ENCODE measurements at regions not wholly inside any gene's neighbourhood (a gene's known extent, or its start where the extent isn't known, plus 50 kb on each side); places are given as distances from the start of the nearest gene placed in this dataset.

DNA sequence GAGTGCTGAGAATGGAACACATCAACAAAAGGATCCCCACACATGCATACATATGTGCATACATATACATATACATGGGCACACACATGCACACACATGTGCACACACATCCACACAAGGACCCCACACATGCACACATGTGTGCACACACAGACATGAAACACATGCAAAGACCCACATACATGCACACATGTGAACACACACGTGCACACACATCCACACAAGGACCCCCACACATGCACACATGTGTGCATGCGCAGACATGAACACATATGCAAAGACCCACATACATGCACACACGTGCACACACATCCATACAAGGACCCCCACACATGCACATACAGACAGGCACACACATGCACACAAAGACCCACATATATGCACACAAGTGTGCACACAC lies 104.4 kb upstream of the ADARB2 start:
- no peak overlapping the region for H4K5ac ChIP-seq (ENCODE audit: insufficient read length, low read depth, low read length)
- H3K18ac ChIP-seq (ENCODE audit: insufficient read length, low read depth, low read length), result no peak overlapping the region
- Mint-ChIP-seq H3K27me3 (ENCODE audit: low read depth) (peaks cover 2% of the 10 kb centered on the region; the same call in 1 of the 2 replicates), H3K9me3 (peaks cover 0 to 3% of the 10 kb centered on the region in 2 experiments; a peak in 2 of 5 replicates), H3K4me3 (no peak overlapping the region), H3K27ac (no peak overlapping the region), H3K36me3 (ENCODE audit: insufficient read depth in 1 of 3, low read depth in 3 of 3) (no peaks in the 10 kb centered on the region), H3K4me1 (no peaks in the 10 kb centered on the region)
- H3K23ac ChIP-seq (ENCODE audit: insufficient read length, low read depth, low read length), result no peak overlapping the region
- H3K56ac ChIP-seq (ENCODE audit: insufficient read length, low read depth, low read length), result no peak overlapping the region
- H2BK5ac ChIP-seq (ENCODE audit: insufficient read length, low read length), result no peak overlapping the region
- no peak overlapping the region for H4K91ac ChIP-seq (ENCODE audit: insufficient read length, low read depth, low read length)
- TF ChIP-seq, protein P1, sequence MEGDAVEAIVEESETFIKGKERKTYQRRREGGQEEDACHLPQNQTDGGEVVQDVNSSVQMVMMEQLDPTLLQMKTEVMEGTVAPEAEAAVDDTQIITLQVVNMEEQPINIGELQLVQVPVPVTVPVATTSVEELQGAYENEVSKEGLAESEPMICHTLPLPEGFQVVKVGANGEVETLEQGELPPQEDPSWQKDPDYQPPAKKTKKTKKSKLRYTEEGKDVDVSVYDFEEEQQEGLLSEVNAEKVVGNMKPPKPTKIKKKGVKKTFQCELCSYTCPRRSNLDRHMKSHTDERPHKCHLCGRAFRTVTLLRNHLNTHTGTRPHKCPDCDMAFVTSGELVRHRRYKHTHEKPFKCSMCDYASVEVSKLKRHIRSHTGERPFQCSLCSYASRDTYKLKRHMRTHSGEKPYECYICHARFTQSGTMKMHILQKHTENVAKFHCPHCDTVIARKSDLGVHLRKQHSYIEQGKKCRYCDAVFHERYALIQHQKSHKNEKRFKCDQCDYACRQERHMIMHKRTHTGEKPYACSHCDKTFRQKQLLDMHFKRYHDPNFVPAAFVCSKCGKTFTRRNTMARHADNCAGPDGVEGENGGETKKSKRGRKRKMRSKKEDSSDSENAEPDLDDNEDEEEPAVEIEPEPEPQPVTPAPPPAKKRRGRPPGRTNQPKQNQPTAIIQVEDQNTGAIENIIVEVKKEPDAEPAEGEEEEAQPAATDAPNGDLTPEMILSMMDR (conservative IDR thresholded peaks at IDR 0.05), result no peak
- no peak overlapping the region for H2BK120ac ChIP-seq (ENCODE audit: low read depth, low read length, poor library complexity, severe bottlenecking)
- H2BK12ac ChIP-seq (ENCODE audit: insufficient read length, low read depth, low read length), result no peak overlapping the region
- no peaks in the 10 kb centered on the region for H3K27me3 ChIP-seq (ENCODE audit: insufficient read depth, low read length)
- no peaks in the 10 kb centered on the region for H4K20me1 ChIP-seq (ENCODE audit: control insufficient read depth, insufficient read depth, insufficient read length)
- WGBS (ENCODE audit: extremely low coverage, insufficient read length, low lambda C conversion rate), result no CpG with 5 or more reads among the region's 3 CpGs
- H2BK15ac ChIP-seq (ENCODE audit: low read depth, low read length), result no peak overlapping the region
- H3K4me2 ChIP-seq (ENCODE audit: insufficient read depth, insufficient read length, low read length), result no peak overlapping the region
- H3K14ac ChIP-seq (ENCODE audit: insufficient read depth, low read length), result no peak overlapping the region
- H3K23me2 ChIP-seq (ENCODE audit: insufficient read length, low read depth, low read length, poor library complexity, severe bottlenecking), result no peaks in the 10 kb centered on the region
- H3K9me3 ChIP-seq (ENCODE audit: control insufficient read depth, low read depth, low read length), result no peaks in the 10 kb centered on the region
- no peak overlapping the region for H3K4ac ChIP-seq (ENCODE audit: low read depth, low read length)
- no peaks in the 10 kb centered on the region for H3K79me2 ChIP-seq (ENCODE audit: insufficient read depth, low read length)
- H3K9ac ChIP-seq (ENCODE audit: extremely low read depth, insufficient read length, low read length), result no peak overlapping the region
- no peak overlapping the region for H4K8ac ChIP-seq (replicated peaks; ENCODE audit: insufficient read length, low read depth, low read length)
- no peaks in the 10 kb centered on the region for H3K79me1 ChIP-seq (ENCODE audit: insufficient read depth, low read depth, low read length, poor library complexity, severe bottlenecking)
- no peak overlapping the region for H3T11ph ChIP-seq (ENCODE audit: low read length)
- H2AK5ac ChIP-seq (ENCODE audit: insufficient read length, low read length), result no peak overlapping the region
- H2BK20ac ChIP-seq (ENCODE audit: low read depth, low read length, poor library complexity, severe bottlenecking), result no peak overlapping the region
- H3K4me1 ChIP-seq (ENCODE audit: insufficient read depth, low read length), result no peaks in the 10 kb centered on the region
- no peak overlapping the region for H2AFZ ChIP-seq (ENCODE audit: low read length)
- no peak for DNase-seq
- no peak overlapping the region for H3K27ac ChIP-seq (ENCODE audit: insufficient read length, low read depth, low read length)
